ENCODE measurements at regions not wholly inside any gene's neighbourhood (a gene's known extent, or its start where the extent isn't known, plus 50 kb on each side); places are given as distances from the start of the nearest gene placed in this dataset.

- no peak overlapping the region for H2AFZ ChIP-seq (ENCODE audit: low read depth, low read length)
- H3K4me1 ChIP-seq (replicated peaks in 1 of 2; ENCODE audit: control insufficient read depth in 2 of 2, insufficient read depth in 2 of 2, low read length in 2 of 2) = peaks cover 0 to 4% of the 10 kb centered on the region in 2 experiments; a peak in 2 of 5 replicates
- ATAC-seq (no peak), DNase-seq (ENCODE audit: extremely low read depth in 1 of 4, low spot score in 3 of 4) (no peak), FAIRE-seq (no peak)
- WGBS (ENCODE audit: insufficient coverage, low coverage, missing lambda C conversion rate) = 37% methylated on average over 4 of the region's 4 CpGs
- no peaks in the 10 kb centered on the region for H3K36me3 ChIP-seq (ENCODE audit: control insufficient read depth, insufficient read depth, low read length)
- no peak overlapping the region for H3K27ac ChIP-seq (ENCODE audit: extremely low read depth, low read depth, low read length)
- no peak overlapping the region for H3K9ac ChIP-seq (ENCODE audit: insufficient read depth in 1 of 2, low read depth in 2 of 2, low read length in 2 of 2)
- no TSS peak for BruUV-seq (replicated peaks)
- H3K9me3 ChIP-seq (replicated peaks; ENCODE audit: control insufficient read depth, insufficient read depth, low read depth, low read length) = no peaks in the 10 kb centered on the region
- H3K79me2 ChIP-seq (ENCODE audit: control insufficient read depth, insufficient read depth, low read length) = no peaks in the 10 kb centered on the region
- CTCF ChIA-PET (ENCODE audit: low intra/inter-chr PET ratio) = no interaction called here
- no peak overlapping the region for H3K4me3 ChIP-seq
- no peak overlapping the region for H3K4me2 ChIP-seq (ENCODE audit: insufficient read depth, low read length)
- intact Hi-C loops (cut with micrococcal nuclease) (no loop called here), in situ Hi-C loops (cut with MboI) (no loop called here)
- no peaks in the 10 kb centered on the region for H4K20me1 ChIP-seq (replicated peaks; ENCODE audit: control insufficient read depth, insufficient read depth, low read length)
- H3K9me1 ChIP-seq (ENCODE audit: control insufficient read depth, insufficient read depth, low read length) = no peaks in the 10 kb centered on the region
- POLR2A ChIA-PET = no interaction called here
- TF ChIP-seq PHB (CRISPR knock-in tag; IDR thresholded peaks at IDR 0.05) (no peak), DMBX1 (CRISPR knock-in tag; IDR thresholded peaks at IDR 0.05; ENCODE audit: borderline replicate concordance) (no peak), ZNF668 (CRISPR knock-in tag; IDR thresholded peaks at IDR 0.05) (no peak), SETDB1 (IDR thresholded peaks at IDR 0.05; ENCODE audit: low read length) (no peak), HNRNPL (IDR thresholded peaks at IDR 0.05; ENCODE audit: low read depth, low read length) (no peak), ZFP91 (CRISPR knock-in tag; IDR thresholded peaks at IDR 0.05) (no peak), ATF6 (CRISPR knock-in tag; IDR thresholded peaks at IDR 0.05) (no peak), DACH1 (IDR thresholded peaks at IDR 0.05; ENCODE audit: partially characterized antibody) (no peak)
- H3K27me3 ChIP-seq (ENCODE audit: control insufficient read depth in 2 of 2, insufficient read depth in 2 of 2, low read length in 2 of 2) = no peaks in the 10 kb centered on the region
Measured at GRCh38 chrX:39631276-39632229, 466.2 kb downstream of the BCOR start.
